ENCODE measurements at regions not wholly inside any gene's neighbourhood (a gene's known extent, or its start where the extent isn't known, plus 50 kb on each side); places are given as distances from the start of the nearest gene placed in this dataset.
"Not testable (repeated sequence)": the region's sequence is repeated elsewhere in the genome, so short reads cannot be mapped to it uniquely, and the experiment has no call there.

DNA sequence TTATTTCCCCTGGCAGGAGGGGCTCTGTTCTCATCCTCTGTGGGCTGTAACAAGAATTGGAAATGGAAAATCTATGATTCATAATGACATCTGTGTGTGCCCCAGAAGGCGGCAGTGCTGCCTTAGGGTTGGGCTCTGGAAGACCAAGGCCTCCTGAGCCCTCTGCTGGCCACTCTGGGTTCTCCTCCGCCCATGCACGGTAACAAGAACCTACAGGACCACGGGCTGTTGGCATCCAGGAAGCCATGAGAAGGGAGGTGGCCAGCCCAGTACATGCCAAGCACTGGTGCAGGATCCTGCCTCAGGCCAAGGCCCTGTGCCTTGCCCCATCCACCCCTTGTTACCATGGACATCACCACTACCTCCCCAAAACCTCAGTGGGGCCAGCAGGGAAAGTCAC, 454.2 kb downstream of the TP53TG3F start:
- not testable (repeated sequence) for H3K4me3 Mint-ChIP-seq; DNase-seq; H3K9me3 Mint-ChIP-seq; ATAC-seq (ENCODE audit: low read depth in 2 of 2); H3K36me3 Mint-ChIP-seq; H3K27ac Mint-ChIP-seq; H3K4me1 Mint-ChIP-seq; H3K27me3 Mint-ChIP-seq

DNA sequence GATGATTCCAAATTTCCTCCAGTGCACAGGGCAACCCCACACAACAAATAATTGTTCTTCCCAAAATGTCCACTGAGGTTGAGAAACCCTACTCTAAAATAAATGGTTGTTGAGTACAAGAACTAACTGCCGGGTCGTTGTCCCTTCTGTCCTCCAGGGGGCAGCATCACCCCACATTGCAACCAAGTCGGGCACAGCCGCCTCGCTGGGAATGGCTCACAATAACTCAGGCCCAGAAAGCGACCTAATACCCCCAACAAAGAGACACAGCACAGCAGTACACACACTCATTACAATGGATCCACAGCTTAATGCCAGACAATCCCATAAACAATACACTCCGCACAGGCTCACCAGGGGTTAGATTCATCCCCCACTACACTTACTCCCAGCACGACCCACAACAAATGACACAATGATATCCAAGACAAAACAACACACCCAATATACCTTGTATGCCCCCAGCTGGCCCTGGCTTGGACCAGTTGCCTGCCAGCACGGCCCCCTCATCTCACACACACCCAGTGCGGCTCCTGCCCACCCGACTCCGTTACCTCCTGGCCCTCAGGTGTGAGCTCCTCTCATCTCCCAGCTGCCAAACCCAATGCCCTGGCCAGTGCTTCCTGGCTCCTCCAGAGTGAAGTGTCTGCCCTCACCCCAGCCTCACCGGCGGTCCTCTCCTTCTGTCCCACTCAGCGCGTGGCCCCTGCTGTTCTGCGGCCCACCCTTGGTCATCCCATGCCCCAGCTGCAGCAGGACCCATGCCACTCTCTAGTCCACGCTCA, 461.5 kb downstream of the TP53TG3F start:
- H3K4me1 Mint-ChIP-seq: not testable (repeated sequence)

DNA sequence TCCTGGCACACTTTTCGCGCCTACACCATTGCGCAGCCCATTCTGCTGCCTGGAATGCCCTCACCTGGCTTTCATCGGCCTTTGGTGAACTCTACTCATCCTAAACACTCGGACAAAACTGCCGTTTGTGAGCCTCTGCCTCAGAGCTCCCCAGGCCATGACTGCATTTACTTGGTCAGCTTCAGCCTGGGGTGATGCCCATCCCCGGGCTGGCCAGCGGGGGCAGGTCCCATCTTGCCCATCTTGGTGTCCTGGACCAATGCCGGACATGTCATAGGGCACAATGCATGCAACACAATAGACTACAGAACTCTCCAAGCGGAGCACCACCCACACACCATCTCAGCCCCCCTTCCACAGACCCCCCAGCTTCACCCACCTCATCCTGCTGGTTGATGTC, 463.5 kb downstream of the TP53TG3F start:
- not testable (repeated sequence) for H3K27ac Mint-ChIP-seq, H3K4me1 Mint-ChIP-seq

More for the DNA sequence above, 461.5 kb downstream of the TP53TG3F start:
- H3K27me3 Mint-ChIP-seq; H3K36me3 Mint-ChIP-seq; ATAC-seq (ENCODE audit: low read depth in 2 of 2); DNase-seq; H3K27ac Mint-ChIP-seq; H3K4me3 Mint-ChIP-seq; H3K9me3 Mint-ChIP-seq: not testable (repeated sequence)

DNA sequence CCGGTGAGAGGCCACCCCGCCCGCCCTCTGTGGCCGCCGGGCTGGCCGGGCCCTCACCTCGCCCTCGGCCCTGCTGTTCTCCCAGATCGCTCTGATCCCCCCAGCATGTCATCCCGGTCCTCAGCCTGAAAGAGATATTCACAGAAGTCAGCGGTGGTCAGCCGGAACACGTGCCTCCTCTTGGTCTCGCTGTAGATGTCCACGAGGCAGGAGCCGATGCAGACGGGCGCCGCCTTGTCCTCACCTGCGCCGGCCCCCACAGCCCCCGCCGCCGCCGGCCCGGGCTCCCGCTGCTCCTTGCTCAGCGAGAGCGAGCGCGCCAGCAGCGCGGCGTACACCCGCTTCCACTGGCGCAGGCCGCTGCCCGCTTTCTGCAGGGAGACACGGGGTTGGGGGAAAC, 468.6 kb downstream of the TP53TG3F start:
- not testable (repeated sequence) for H3K4me1 Mint-ChIP-seq; ATAC-seq (ENCODE audit: low read depth in 2 of 2); H3K4me3 Mint-ChIP-seq

More for the DNA sequence above, 463.5 kb downstream of the TP53TG3F start:
- H3K4me3 Mint-ChIP-seq; H3K27me3 Mint-ChIP-seq; H3K9me3 Mint-ChIP-seq; DNase-seq; H3K36me3 Mint-ChIP-seq; ATAC-seq (ENCODE audit: low read depth in 2 of 2): not testable (repeated sequence)

DNA sequence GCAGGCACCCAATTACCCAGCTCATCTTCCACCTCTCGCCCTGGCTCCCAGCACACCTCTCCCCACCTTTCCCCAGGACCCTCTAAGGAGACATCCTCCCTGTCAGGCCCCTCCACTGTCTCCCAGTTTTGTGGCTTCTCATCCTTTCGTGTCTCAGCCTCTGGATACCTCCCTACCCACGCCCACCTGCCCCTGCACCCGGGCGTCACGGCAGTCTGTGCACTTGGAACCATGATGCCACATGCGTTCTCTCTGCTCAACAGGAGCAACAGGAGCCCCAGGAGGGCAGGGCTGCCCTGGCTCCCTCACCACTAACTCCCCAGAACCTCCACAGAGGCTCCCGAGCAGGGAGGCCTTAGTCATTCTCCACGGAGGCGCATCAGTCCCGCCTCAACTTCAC, 472.8 kb downstream of the TP53TG3F start:
- not testable (repeated sequence) for DNase-seq; H3K4me1 Mint-ChIP-seq; H3K27ac Mint-ChIP-seq; ATAC-seq (ENCODE audit: low read depth in 2 of 2); H3K27me3 Mint-ChIP-seq; H3K4me3 Mint-ChIP-seq; H3K36me3 Mint-ChIP-seq; H3K9me3 Mint-ChIP-seq

More for the DNA sequence above, 468.6 kb downstream of the TP53TG3F start:
- not testable (repeated sequence) for H3K27ac Mint-ChIP-seq, DNase-seq, H3K9me3 Mint-ChIP-seq, H3K27me3 Mint-ChIP-seq, H3K36me3 Mint-ChIP-seq

DNA sequence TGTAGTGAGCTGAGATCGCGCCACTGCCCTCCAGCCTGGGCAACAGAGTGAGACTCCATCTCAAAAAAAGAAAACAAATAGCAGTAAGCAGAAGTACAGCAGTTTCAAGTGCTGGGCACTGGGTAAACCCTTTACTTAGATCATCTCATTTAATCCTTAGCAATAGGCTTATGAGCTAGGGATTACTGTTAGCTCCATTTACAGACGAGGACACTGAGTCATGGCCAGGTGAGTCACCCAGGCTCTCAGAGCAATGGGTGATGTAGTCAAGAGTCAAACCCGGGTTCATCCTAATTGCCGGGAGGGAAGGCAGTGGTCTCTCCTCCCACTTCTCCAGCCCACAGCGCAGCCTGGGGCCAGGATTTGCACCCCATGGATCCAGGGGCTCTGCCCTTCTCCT, 473.6 kb downstream of the TP53TG3F start:
- H3K4me1 Mint-ChIP-seq; DNase-seq; H3K9me3 Mint-ChIP-seq; H3K36me3 Mint-ChIP-seq; H3K27me3 Mint-ChIP-seq; H3K4me3 Mint-ChIP-seq; ATAC-seq (ENCODE audit: low read depth in 2 of 2); H3K27ac Mint-ChIP-seq: not testable (repeated sequence)

DNA sequence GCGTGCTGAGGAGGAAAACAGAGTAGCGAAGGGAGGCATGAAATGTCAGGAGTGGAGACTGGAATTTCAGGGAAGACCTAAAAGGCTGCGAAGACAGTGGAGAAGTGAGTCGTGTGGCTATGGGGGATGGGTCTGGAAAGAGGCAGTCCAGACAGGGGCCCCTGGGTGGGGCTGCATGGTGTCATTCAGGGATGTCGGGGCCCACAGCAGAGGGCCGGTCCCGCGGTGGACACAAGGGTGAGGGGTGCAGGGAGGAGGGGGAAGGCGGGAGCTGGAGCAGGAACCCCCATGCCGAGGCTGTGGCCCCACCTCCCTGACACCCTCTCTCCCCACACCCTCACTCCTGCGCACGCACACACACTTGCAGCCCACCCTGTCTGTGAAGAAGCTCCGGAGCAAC, 476.4 kb downstream of the TP53TG3F start:
- ATAC-seq (ENCODE audit: low read depth in 2 of 2); H3K4me3 Mint-ChIP-seq; H3K9me3 Mint-ChIP-seq; H3K36me3 Mint-ChIP-seq; H3K4me1 Mint-ChIP-seq; DNase-seq; H3K27ac Mint-ChIP-seq; H3K27me3 Mint-ChIP-seq: not testable (repeated sequence)

DNA sequence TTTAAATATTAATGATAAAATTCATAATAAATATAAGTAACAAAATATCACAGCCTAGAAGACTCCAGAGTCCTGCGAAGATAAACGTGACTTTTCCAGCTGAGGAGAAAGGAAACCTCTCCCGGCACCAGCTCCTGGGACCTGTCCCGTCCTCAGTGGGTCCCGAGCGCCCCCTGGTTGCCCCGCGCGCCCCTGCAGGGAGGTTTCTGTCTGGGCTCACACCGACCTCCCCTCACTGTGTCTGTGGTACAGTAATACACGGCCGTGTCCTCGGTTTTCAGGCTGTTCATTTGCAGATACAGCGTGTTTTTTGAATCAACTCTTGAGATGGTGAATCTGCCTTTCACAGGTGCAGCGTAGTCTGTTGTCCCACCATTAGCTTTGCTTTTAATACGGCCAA, 478.7 kb downstream of the TP53TG3F start:
- ATAC-seq (ENCODE audit: low read depth in 2 of 2); H3K4me1 Mint-ChIP-seq; H3K27ac Mint-ChIP-seq; H3K27me3 Mint-ChIP-seq; H3K36me3 Mint-ChIP-seq; DNase-seq; H3K9me3 Mint-ChIP-seq; H3K4me3 Mint-ChIP-seq: not testable (repeated sequence)

DNA sequence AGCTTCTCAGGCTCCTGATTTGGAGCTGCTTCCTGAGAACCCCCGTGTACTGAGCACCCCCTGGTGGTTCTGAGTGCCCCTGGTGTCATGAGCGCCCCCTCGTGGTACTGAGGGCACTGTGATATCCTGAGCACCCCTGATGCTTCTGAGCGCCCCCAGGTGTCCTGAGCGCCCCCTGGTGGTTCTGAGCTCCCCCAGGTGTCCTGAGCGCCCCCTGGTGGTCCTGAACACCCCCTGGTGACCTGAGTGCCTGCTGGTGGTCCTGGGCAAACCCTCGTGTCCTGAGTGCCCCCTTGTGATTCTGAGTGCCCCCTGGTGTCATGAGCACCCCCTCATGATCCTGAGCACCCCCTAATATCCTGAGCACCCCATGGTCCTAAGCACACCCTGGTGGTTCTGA, 502.1 kb downstream of the TP53TG3F start:
- H3K4me1 Mint-ChIP-seq; ATAC-seq (ENCODE audit: low read depth in 2 of 2); H3K4me3 Mint-ChIP-seq; H3K27me3 Mint-ChIP-seq; H3K36me3 Mint-ChIP-seq; DNase-seq; H3K27ac Mint-ChIP-seq; H3K9me3 Mint-ChIP-seq: not testable (repeated sequence)

DNA sequence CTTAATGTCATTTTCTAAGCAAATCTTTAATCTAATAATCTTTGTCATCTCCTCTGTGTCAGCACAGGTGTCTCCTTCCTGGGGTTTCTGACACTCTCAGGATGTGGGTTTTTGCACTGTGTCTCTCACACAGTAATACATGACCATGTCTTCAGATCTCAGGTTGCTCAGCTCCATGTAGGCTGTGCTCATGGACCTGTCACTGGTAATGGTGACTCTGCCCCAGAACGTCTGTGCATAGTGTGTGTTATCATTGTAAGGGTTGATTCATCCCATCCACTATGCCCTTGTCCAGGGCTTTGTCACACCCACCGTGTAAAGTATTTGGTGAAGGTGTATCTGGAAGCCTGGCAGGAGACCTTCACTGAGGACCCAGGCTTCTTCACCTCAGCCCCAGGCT, 506.1 kb downstream of the TP53TG3F start:
- H3K4me1 Mint-ChIP-seq; H3K27ac Mint-ChIP-seq; DNase-seq; H3K27me3 Mint-ChIP-seq; ATAC-seq (ENCODE audit: low read depth in 2 of 2); H3K9me3 Mint-ChIP-seq; H3K36me3 Mint-ChIP-seq; H3K4me3 Mint-ChIP-seq: not testable (repeated sequence)

DNA sequence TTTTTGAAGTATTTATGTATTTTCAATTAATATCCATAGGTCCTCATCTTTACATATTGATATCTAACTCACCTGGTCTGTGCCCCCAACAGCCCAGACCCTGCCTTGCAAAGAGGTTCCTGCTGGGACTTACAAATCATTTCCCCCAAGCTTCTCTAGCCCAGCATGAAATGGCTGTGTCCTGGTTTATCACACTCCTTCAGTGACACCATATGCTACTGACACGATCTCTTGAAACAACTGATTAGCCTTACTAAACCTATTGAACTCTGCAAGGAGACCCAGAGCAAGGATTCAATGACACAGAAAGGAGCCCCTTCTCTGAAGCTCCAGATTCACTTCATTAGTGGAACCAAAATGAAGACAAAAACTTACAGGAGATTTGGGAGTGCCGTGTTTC, 507.4 kb downstream of the TP53TG3F start:
- not testable (repeated sequence) for H3K27ac Mint-ChIP-seq; DNase-seq; H3K36me3 Mint-ChIP-seq; H3K27me3 Mint-ChIP-seq; H3K4me1 Mint-ChIP-seq; H3K9me3 Mint-ChIP-seq; H3K4me3 Mint-ChIP-seq; ATAC-seq (ENCODE audit: low read depth in 2 of 2)

DNA sequence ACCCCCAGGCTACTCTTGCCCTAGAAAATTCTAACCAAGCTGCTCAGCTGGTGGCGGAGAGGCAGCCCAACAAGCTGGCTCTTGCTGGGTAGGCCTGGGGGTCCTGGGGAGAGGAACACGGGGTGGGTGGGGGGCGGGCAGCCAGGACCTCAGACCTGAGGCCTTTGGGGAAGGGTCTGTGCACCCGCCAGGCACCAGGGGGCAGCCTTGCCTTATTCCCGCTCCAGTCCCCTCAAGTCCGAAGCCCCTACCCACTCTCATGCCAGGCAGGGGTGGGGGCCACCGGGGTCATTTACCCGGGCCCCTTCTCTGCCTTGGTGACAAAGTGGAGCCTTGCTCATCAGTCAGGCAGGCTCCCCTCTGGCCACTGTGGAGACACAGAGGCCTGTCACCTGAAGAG, 515.1 kb downstream of the TP53TG3F start:
- not testable (repeated sequence) for DNase-seq; ATAC-seq (ENCODE audit: low read depth in 2 of 2); H3K4me3 Mint-ChIP-seq; H3K27ac Mint-ChIP-seq; H3K36me3 Mint-ChIP-seq; H3K9me3 Mint-ChIP-seq; H3K4me1 Mint-ChIP-seq; H3K27me3 Mint-ChIP-seq

DNA sequence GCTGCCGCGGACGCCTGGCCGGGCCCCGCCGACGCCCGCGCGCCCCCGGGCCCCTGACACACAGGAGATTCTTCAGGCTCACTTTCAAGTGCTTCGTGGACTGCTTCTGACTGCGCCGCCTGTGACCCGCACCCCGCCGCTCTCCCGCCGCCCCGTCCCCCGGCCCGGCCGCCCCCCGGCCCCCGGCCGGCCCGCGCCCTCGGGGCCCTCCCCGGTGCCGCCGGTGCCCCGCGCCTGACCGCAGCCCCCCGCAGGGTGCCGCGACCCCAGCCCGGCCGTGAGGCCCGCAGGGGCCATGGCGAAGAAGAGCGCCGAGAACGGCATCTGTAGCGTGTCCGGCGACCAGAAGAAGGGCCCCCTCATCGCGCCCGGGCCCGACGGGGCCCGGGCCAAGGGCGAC, 516.3 kb downstream of the TP53TG3F start:
- H3K27me3 Mint-ChIP-seq; H3K4me1 Mint-ChIP-seq; H3K27ac Mint-ChIP-seq; DNase-seq; H3K9me3 Mint-ChIP-seq; ATAC-seq (ENCODE audit: low read depth in 2 of 2); H3K36me3 Mint-ChIP-seq; H3K4me3 Mint-ChIP-seq: not testable (repeated sequence)

DNA sequence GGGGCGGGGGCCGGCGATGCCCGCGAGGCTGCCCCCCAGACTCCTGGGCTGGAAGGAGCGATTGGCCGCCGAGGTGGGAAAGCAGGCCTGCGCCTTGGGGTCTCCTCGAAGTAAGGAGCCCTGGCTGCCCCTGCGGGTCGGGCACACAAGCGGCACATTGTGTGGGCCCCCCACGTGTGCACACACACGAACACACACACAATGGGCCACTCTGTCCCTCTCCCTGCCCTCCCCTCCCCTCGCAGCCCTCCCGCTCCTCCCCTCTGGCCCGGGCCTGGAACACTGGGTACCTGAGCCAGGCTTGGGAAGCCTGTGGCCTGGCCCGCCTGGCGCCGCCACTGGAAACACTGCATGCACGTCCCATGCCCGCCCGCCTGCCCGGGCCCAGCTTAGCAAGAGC, 517.1 kb downstream of the TP53TG3F start:
- H3K27ac Mint-ChIP-seq; H3K4me3 Mint-ChIP-seq; DNase-seq; H3K36me3 Mint-ChIP-seq; H3K4me1 Mint-ChIP-seq; H3K9me3 Mint-ChIP-seq; H3K27me3 Mint-ChIP-seq; ATAC-seq (ENCODE audit: low read depth in 2 of 2): not testable (repeated sequence)

DNA sequence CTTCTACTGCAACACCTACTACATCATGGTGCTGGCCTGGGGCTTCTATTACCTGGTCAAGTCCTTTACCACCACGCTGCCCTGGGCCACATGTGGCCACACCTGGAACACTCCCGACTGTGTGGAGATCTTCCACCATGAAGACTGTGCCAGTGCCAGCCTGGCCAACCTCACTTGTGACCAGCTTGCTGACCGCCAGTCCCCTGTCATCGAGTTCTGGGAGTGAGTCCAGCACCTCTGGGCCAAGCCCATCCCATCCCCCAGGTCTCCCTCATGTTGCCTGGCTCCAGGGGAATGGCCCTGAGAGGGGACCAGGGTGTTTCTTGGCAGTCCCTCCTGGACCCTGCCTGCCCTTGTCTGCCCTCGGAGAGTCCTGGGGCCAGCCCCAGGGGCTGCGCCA, 519.4 kb downstream of the TP53TG3F start:
- not testable (repeated sequence) for ATAC-seq (ENCODE audit: low read depth in 2 of 2); H3K27ac Mint-ChIP-seq; H3K4me1 Mint-ChIP-seq; H3K9me3 Mint-ChIP-seq; H3K4me3 Mint-ChIP-seq; H3K36me3 Mint-ChIP-seq; DNase-seq; H3K27me3 Mint-ChIP-seq
